ENCODE measurements at regions not wholly inside any gene's neighbourhood (a gene's known extent, or its start where the extent isn't known, plus 50 kb on each side); places are given as distances from the start of the nearest gene placed in this dataset.

- no peak for DNase-seq
Measured at GRCh38 chr18:10231220-10231619, 223.2 kb upstream of the APCDD1 start.

- no peak for DNase-seq
Measured at GRCh38 chr18:10232062-10232461, 222.4 kb upstream of the APCDD1 start.

GRCh38 chr18:10233082-10233875 is 221.2 kb upstream of the APCDD1 start:
- no peak for DNase-seq

- no peak for DNase-seq
Measured at GRCh38 chr18:10234281-10234680, 220.2 kb upstream of the APCDD1 start.

- no peak for DNase-seq
Measured at GRCh38 chr18:10234912-10235660, 219.3 kb upstream of the APCDD1 start.

GRCh38 chr18:10235661-10235952 is 218.8 kb upstream of the APCDD1 start:
- no peak for DNase-seq

- DNase-seq = no peak
Measured at GRCh38 chr18:10239103-10239502, 215.3 kb upstream of the APCDD1 start.

- no peak for DNase-seq
Measured at GRCh38 chr18:10239991-10240634, 214.3 kb upstream of the APCDD1 start.

- no peak for DNase-seq
Measured at GRCh38 chr18:10240973-10241372, 213.5 kb upstream of the APCDD1 start.

- DNase-seq = no peak
Measured at GRCh38 chr18:10241579-10241978, 212.9 kb upstream of the APCDD1 start.

GRCh38 chr18:10242936-10243680 is 211.3 kb upstream of the APCDD1 start:
- DNase-seq = no peak

GRCh38 chr18:10244341-10244740 is 210.1 kb upstream of the APCDD1 start:
- no peak for DNase-seq

GRCh38 chr18:10245031-10245845 is 209.2 kb upstream of the APCDD1 start:
- no peak for DNase-seq

- no peak for DNase-seq
Measured at GRCh38 chr18:10245846-10246175, 208.6 kb upstream of the APCDD1 start.

GRCh38 chr18:10247021-10247741 is 207.3 kb upstream of the APCDD1 start:
- no peak for DNase-seq

- no peak for DNase-seq
Measured at GRCh38 chr18:10247742-10248082, 206.7 kb upstream of the APCDD1 start.

- DNase-seq = no peak
Measured at GRCh38 chr18:10248738-10249137, 205.7 kb upstream of the APCDD1 start.

- DNase-seq = no peak
Measured at GRCh38 chr18:10249270-10249669, 205.2 kb upstream of the APCDD1 start.

GRCh38 chr18:10249801-10250200 is 204.6 kb upstream of the APCDD1 start:
- DNase-seq = no peak

GRCh38 chr18:10252494-10252893 is 201.9 kb upstream of the APCDD1 start:
- no peak for DNase-seq

- no peak for DNase-seq
Measured at GRCh38 chr18:10252952-10253705, 201.3 kb upstream of the APCDD1 start.

All from NCI-H1092 (cell line).